ENCODE measurements at regions not wholly inside any gene's neighbourhood (a gene's known extent, or its start where the extent isn't known, plus 50 kb on each side); places are given as distances from the start of the nearest gene placed in this dataset.

DNA sequence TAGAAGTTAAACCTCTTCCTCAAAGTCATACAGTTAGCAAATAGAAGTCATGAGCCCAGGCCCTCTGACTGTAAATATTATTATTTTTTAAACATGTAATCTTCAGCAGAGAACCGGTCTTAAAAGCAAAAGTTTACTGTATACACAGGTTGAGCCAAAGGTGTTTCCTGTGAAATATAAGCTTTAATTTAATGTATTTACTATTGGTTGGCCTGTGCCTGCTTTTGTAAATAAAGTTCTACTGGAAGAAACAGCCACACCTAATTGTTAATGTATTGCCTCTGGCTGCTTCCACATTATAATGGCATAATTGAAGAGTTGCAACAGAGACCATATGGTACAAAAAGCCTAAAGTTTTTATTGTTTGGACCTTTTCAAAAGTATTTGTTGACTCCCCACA is 61.0 kb upstream of the PRDM8 start:
- ATAC-seq (ENCODE audit: poor library complexity) (no peak), DNase-seq (no peak)
- intact Hi-C loops (cut with DNase I, micrococcal nuclease) = no loop called here
- ChIA-PET POLR2A (interaction anchor here (1.1 kb wide), 1 partner anchor 47 kb away, joined by 3 read pairs; no protein-coding TSS in a partner anchor), CTCF (interaction anchor here (1.0 kb wide), 1 partner anchor 8 kb away, joined by 3 read pairs; no protein-coding TSS in a partner anchor)
- Mint-ChIP-seq H3K36me3 (ENCODE audit: low read depth) (no peaks in the 10 kb centered on the region), H3K9me3 (no peaks in the 10 kb centered on the region), H3K27ac (no peak overlapping the region), H3K4me3 (no peak overlapping the region), H3K27me3 (no peaks in the 10 kb centered on the region), H3K4me1 (ENCODE audit: low read depth) (peaks cover 37% of the 10 kb centered on the region)
- TF ChIP-seq, protein P1, sequence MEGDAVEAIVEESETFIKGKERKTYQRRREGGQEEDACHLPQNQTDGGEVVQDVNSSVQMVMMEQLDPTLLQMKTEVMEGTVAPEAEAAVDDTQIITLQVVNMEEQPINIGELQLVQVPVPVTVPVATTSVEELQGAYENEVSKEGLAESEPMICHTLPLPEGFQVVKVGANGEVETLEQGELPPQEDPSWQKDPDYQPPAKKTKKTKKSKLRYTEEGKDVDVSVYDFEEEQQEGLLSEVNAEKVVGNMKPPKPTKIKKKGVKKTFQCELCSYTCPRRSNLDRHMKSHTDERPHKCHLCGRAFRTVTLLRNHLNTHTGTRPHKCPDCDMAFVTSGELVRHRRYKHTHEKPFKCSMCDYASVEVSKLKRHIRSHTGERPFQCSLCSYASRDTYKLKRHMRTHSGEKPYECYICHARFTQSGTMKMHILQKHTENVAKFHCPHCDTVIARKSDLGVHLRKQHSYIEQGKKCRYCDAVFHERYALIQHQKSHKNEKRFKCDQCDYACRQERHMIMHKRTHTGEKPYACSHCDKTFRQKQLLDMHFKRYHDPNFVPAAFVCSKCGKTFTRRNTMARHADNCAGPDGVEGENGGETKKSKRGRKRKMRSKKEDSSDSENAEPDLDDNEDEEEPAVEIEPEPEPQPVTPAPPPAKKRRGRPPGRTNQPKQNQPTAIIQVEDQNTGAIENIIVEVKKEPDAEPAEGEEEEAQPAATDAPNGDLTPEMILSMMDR (IDR thresholded peaks at IDR 0.05) = no peak
- Histone ChIP-seq H3K4me1 (ENCODE audit: insufficient read depth, low read length) (peaks cover 15% of the 10 kb centered on the region), H3K27ac (ENCODE audit: low read depth in 1 of 2, low read length in 2 of 2) (no peak overlapping the region), H3K27me3 (ENCODE audit: control insufficient read depth in 1 of 2, insufficient read depth in 2 of 2, low read length in 2 of 2) (no peaks in the 10 kb centered on the region), H3K36me3 (ENCODE audit: insufficient read depth, low read length) (no peaks in the 10 kb centered on the region), H3K9me3 (ENCODE audit: control insufficient read depth in 1 of 2, insufficient read depth in 1 of 2, low read length in 2 of 2) (no peaks in the 10 kb centered on the region), H3K4me3 (ENCODE audit: low read length) (no peak overlapping the region)

DNA sequence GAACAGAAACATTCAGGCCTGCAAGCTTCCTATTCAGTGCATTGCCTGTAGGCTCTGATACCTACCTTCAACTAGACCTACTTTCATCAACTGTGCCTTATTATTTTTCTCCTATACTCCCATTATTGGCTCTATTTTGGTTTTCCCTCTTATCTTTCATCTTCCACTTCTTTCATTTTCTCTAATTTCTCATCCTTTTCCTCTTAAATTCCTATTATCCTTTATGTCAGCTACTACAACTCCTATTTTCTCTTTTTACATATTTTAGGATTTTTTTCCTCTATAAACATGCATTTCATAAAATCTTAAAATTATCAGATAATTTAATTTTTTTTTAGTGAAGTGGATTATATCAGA is 61.6 kb upstream of the PRDM8 start:
- Histone ChIP-seq H3K27ac (ENCODE audit: low read depth in 1 of 2, low read length in 2 of 2) (no peak overlapping the region), H3K27me3 (ENCODE audit: control insufficient read depth in 1 of 2, insufficient read depth in 2 of 2, low read length in 2 of 2) (no peaks in the 10 kb centered on the region), H3K36me3 (ENCODE audit: insufficient read depth, low read length) (no peaks in the 10 kb centered on the region), H3K4me3 (ENCODE audit: low read length) (no peak overlapping the region), H3K4me1 (ENCODE audit: insufficient read depth, low read length) (peaks cover 15% of the 10 kb centered on the region), H3K9me3 (ENCODE audit: control insufficient read depth in 1 of 2, insufficient read depth in 1 of 2, low read length in 2 of 2) (no peaks in the 10 kb centered on the region)
- H3K4me1 Mint-ChIP-seq (ENCODE audit: low read depth) = peaks cover 33% of the 10 kb centered on the region
- intact Hi-C loops (cut with DNase I, micrococcal nuclease) = no loop called here
- ATAC-seq (ENCODE audit: poor library complexity) = no peak
- no peak overlapping the region for H3K27ac Mint-ChIP-seq
- DNase-seq = no peak
- H3K27me3 Mint-ChIP-seq = no peaks in the 10 kb centered on the region
- no peak overlapping the region for H3K4me3 Mint-ChIP-seq
- no peaks in the 10 kb centered on the region for H3K9me3 Mint-ChIP-seq
- CTCF ChIA-PET = no interaction called here
- TF ChIP-seq, protein P1 (IDR thresholded peaks at IDR 0.05) = no peak
- POLR2A ChIA-PET = interaction anchor here (1.1 kb wide), 1 partner anchor 47 kb away, joined by 3 read pairs; no protein-coding TSS in a partner anchor
- H3K36me3 Mint-ChIP-seq (ENCODE audit: low read depth) = no peaks in the 10 kb centered on the region

DNA sequence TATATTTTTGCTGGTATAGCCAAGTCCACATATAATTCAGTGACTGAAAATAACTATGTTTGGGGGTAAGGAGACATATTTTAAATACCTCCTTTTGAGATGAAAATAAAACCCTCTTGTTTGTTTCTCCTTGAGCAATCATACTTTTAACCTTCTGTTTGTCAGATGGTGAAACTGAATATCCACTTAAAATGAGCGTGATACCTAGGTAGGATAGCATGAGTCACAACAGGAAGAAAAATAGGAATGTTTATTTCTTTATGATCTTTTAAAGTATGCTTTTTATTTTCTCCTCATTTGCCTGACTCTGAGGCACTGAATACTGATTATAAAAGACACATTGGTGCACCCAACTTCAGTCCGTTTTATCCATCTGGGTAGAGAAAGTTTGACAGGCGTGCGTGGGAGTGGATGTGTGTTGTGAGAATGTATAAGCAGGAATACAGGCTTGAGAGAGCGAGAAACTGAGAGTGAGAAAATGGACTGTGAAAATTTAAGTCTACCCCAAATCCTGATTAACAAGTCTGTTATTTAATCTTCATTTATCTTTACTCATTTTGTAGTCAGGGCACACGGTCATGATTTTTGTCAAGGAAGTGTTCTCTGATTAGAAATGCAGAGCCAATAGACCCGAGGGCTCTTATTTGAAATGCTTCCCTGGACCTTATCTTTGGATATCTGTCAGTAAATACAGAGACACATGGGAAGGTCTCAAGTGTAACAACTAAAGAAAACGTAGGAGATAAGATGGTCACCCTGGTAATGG is 62.1 kb upstream of the ANTXR2 start:
- peaks cover 28% of the 10 kb centered on the region for H3K4me1 Mint-ChIP-seq (ENCODE audit: low read depth)
- H3K36me3 Mint-ChIP-seq (ENCODE audit: low read depth) = no peaks in the 10 kb centered on the region
- CTCF ChIA-PET = no interaction called here
- intact Hi-C loops (cut with DNase I, micrococcal nuclease) = no loop called here
- H3K27ac Mint-ChIP-seq = no peak overlapping the region
- Histone ChIP-seq H3K9me3 (ENCODE audit: control insufficient read depth in 1 of 2, insufficient read depth in 1 of 2, low read length in 2 of 2) (no peaks in the 10 kb centered on the region), H3K4me3 (ENCODE audit: low read length) (no peak overlapping the region), H3K27ac (ENCODE audit: low read depth in 1 of 2, low read length in 2 of 2) (no peak overlapping the region), H3K36me3 (ENCODE audit: insufficient read depth, low read length) (no peaks in the 10 kb centered on the region), H3K4me1 (ENCODE audit: insufficient read depth, low read length) (peaks cover 10% of the 10 kb centered on the region), H3K27me3 (ENCODE audit: control insufficient read depth in 1 of 2, insufficient read depth in 2 of 2, low read length in 2 of 2) (no peaks in the 10 kb centered on the region)
- H3K27me3 Mint-ChIP-seq = no peaks in the 10 kb centered on the region
- DNase-seq = no peak
- POLR2A ChIA-PET = interaction anchor here (1.1 kb wide), 1 partner anchor 48 kb away, joined by 3 read pairs; no protein-coding TSS in a partner anchor
- ATAC-seq (ENCODE audit: poor library complexity) = no peak
- no peak overlapping the region for H3K4me3 Mint-ChIP-seq
- TF ChIP-seq, protein P1 (IDR thresholded peaks at IDR 0.05) = no peak
- no peaks in the 10 kb centered on the region for H3K9me3 Mint-ChIP-seq

Measured in CD4-positive, alpha-beta T cell (primary cell).